GM12878 (cell line): ENCODE measurements at regions not wholly inside any gene's neighbourhood (a gene's known extent, or its start where the extent isn't known, plus 50 kb on each side); places are given as distances from the start of the nearest gene placed in this dataset.

Experiments
- ATAC-seq: fragments of 200-7000 bp; cut with Tn5 transposase; 3 replicates; pipeline ENCODE4 v1.9.1; 2020; ENCODE audit warnings: mild to moderate bottlenecking, moderate library complexity
- BruUV-seq: library from RNA; stranded (reverse); fragments of 400-500 nt; replicated peaks from 2 replicates; lab custom pipeline; 2021; lab: Mats Ljungman, UMichigan
- CTCF ChIA-PET: fragments of 300-600 bp; sonication (Branson Sonifier 250); formaldehyde crosslinking; extraction: SDS; loops from one replicate; lab custom pipeline; 2021; ENCODE audit warnings: inconsistent platforms; lab: Yijun Ruan, JAX
- POLR2A ChIA-PET: fragments of 350-600 bp; formaldehyde crosslinking; extraction: SDS; loops from one replicate; lab custom pipeline; 2021; ENCODE audit warnings: inconsistent platforms; lab: Charles Lee
- RAD21 ChIA-PET: fragments of 300-600 bp; sonication (Branson Sonifier 250); formaldehyde crosslinking; loops from one replicate; lab custom pipeline; 2023; ENCODE audit warnings: antibody characterized with exemption; ENCODE audit not compliant: unreplicated experiment; lab: Charles Lee
- SMC1A ChIA-PET: fragments of 300-600 bp; sonication (Branson Sonifier 250); formaldehyde crosslinking; loops from one replicate; lab custom pipeline; 2023; ENCODE audit not compliant: unreplicated experiment, uncharacterized antibody; lab: Charles Lee
- DNase-seq: peaks from one replicate; pipeline ENCODE4 v3.0.0-alpha.2; 2011; ENCODE audit warnings: low read depth, low spot score
- FAIRE-seq: peaks from 3 replicates; lab custom pipeline; 2011; peaks lifted over from hg19 to GRCh38; lab: Jason Lieb, UNC
- H2AFZ ChIP-seq: 2 replicates; pipeline ENCODE4 v1.6.0; 2011; ENCODE audit warnings: low read depth, low read length, control low read depth; ENCODE audit not compliant: control insufficient read depth
- H3K27ac ChIP-seq: 2 replicates; pipeline ENCODE4 v1.5.1; 2011; ENCODE audit warnings: control low read depth; ENCODE audit not compliant: control insufficient read depth, insufficient read depth
- H3K27me3 ChIP-seq, 2 experiments: replicated peaks in 1 of 2; 2 replicates each; pipeline versions ENCODE4 v1.6.0 to v1.6.1; 2011; ENCODE audit warnings: low read length in 1 of 2; ENCODE audit not compliant: control insufficient read depth in 2 of 2, insufficient read depth in 2 of 2
- H3K36me3 ChIP-seq, 2 experiments: 2 replicates each; pipeline ENCODE4 v1.5.1; 2011; ENCODE audit warnings: low read length in 1 of 2; ENCODE audit not compliant: control insufficient read depth in 2 of 2, insufficient read depth in 2 of 2
- H3K4me1 ChIP-seq: 2 replicates; pipeline ENCODE4 v1.6.1; 2011; ENCODE audit warnings: mild to moderate bottlenecking, low read length, moderate library complexity, mixed read lengths; ENCODE audit not compliant: control insufficient read depth, insufficient read depth
- H3K4me2 ChIP-seq: 2 replicates; pipeline ENCODE4 v1.6.0; 2011; ENCODE audit warnings: control low read depth; ENCODE audit not compliant: control insufficient read depth, insufficient read depth
- H3K4me3 ChIP-seq: fragments of 200-600 bp; sonication (generic); 2 replicates; pipeline ENCODE4 v1.5.1; 2016
- H3K79me2 ChIP-seq: 2 replicates; pipeline ENCODE4 v1.6.0; 2011; ENCODE audit warnings: low read length; ENCODE audit not compliant: control insufficient read depth, insufficient read depth
- H3K9ac ChIP-seq: 2 replicates; pipeline ENCODE4 v1.8.0; 2011; ENCODE audit warnings: low read length, control low read depth, mixed read lengths; ENCODE audit not compliant: control insufficient read depth, insufficient read depth
- H3K9me3 ChIP-seq: replicated peaks from 3 replicates; pipeline ENCODE4 v1.5.1; 2011; ENCODE audit warnings: mild to moderate bottlenecking, low read length; ENCODE audit not compliant: control insufficient read depth, insufficient read depth
- H4K20me1 ChIP-seq: 2 replicates; pipeline ENCODE4 v1.6.0; 2011; ENCODE audit not compliant: control insufficient read depth, insufficient read depth
- CHD2 ChIP-seq: IDR thresholded peaks from 2 replicates; pipeline ENCODE4 v1.6.1; 2011; ENCODE audit warnings: low read depth, low read length, improper control_type of control experiment, borderline replicate concordance
- CREM ChIP-seq: IDR thresholded peaks from 2 replicates; pipeline ENCODE4 v1.6.1; 2014; ENCODE audit warnings: antibody characterized with exemption, low read depth
- FOXK2 ChIP-seq: fragments of 450-650 bp; IDR thresholded peaks from 2 replicates; pipeline ENCODE4 v1.6.1; 2017; ENCODE audit warnings: mild to moderate bottlenecking, moderate library complexity
- MEF2A ChIP-seq: IDR thresholded peaks from 2 replicates; pipeline ENCODE4 v1.6.1; 2011; ENCODE audit warnings: low read depth, mild to moderate bottlenecking, low read length, moderate library complexity; ENCODE audit not compliant: insufficient read depth
- RBBP5 ChIP-seq: fragments of 200-600 bp; sonication (generic); conservative IDR thresholded peaks from 2 replicates; pipeline ENCODE4 v1.6.1; 2016
- TBL1XR1 ChIP-seq: IDR thresholded peaks from 2 replicates; pipeline ENCODE4 v1.6.1; 2012; ENCODE audit warnings: low read depth, low read length, improper control_type of control experiment
- TCF3 ChIP-seq: IDR thresholded peaks from 2 replicates; pipeline ENCODE4 v1.6.1; 2012; ENCODE audit warnings: low read depth, mild to moderate bottlenecking, low read length, borderline replicate concordance; ENCODE audit not compliant: insufficient read depth
- ZNF217 ChIP-seq: fragments of 450-650 bp; IDR thresholded peaks from 2 replicates; pipeline ENCODE4 v1.6.1; 2017; ENCODE audit warnings: antibody characterized with exemption, mild to moderate bottlenecking
- in situ Hi-C: fragments of 300-500 bp; cut with MboI; formaldehyde crosslinking; loops from 9 replicates; pipeline ENCODE4 v1.14.3; 2018; ENCODE audit warnings: mixed read lengths
- intact Hi-C: fragments of 100-400 bp; cut with micrococcal nuclease; formaldehyde crosslinking; loops from one replicate; pipeline ENCODE4 v1.14.2; 2022; ENCODE audit not compliant: unreplicated experiment
- TF ChIP-seq, protein P1 (sequence below): fragments of 450-650 bp; conservative IDR thresholded peaks from 2 replicates; pipeline ENCODE4 v1.6.1; 2017; ENCODE audit warnings: mild to moderate bottlenecking, moderate library complexity
- TF ChIP-seq, protein P2 (sequence below): IDR thresholded peaks from 2 replicates; pipeline ENCODE4 v1.6.1; 2012; ENCODE audit warnings: improper control_type of control experiment, low read depth, low read length; ENCODE audit not compliant: insufficient replicate concordance
- TF ChIP-seq, protein P3 (sequence below): IDR thresholded peaks from 2 replicates; pipeline ENCODE4 v1.6.1; 2012; ENCODE audit warnings: mild to moderate bottlenecking, low read depth, low read length
- TF ChIP-seq, protein P4 (sequence below): IDR thresholded peaks from 2 replicates; pipeline ENCODE4 v1.6.1; 2011; ENCODE audit warnings: low read depth, low read length, improper control_type of control experiment, borderline replicate concordance

DNA sequence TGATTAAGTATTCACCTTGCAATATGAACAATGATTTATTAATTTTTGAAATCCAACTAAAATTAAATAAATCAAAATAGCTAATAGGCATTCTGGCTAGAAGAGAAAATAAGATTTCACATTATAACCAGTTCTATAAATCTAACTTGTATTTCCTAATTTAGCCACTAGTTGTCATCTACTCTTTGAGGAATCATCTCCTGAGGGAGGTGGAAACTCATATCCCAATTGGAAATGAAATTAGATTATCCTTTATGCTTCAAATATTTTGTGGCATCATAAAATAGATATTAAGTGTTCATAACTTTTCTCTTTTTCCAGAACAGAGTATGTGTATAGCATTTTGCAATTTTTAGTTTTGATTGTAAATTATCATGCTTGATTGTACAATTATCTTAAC lies 558.5 kb upstream of the DIAPH2 start:
- no peak for ATAC-seq
- H4K20me1 ChIP-seq, result no peaks in the 10 kb centered on the region
- no peak overlapping the region for H2AFZ ChIP-seq
- TF ChIP-seq, protein P1, sequence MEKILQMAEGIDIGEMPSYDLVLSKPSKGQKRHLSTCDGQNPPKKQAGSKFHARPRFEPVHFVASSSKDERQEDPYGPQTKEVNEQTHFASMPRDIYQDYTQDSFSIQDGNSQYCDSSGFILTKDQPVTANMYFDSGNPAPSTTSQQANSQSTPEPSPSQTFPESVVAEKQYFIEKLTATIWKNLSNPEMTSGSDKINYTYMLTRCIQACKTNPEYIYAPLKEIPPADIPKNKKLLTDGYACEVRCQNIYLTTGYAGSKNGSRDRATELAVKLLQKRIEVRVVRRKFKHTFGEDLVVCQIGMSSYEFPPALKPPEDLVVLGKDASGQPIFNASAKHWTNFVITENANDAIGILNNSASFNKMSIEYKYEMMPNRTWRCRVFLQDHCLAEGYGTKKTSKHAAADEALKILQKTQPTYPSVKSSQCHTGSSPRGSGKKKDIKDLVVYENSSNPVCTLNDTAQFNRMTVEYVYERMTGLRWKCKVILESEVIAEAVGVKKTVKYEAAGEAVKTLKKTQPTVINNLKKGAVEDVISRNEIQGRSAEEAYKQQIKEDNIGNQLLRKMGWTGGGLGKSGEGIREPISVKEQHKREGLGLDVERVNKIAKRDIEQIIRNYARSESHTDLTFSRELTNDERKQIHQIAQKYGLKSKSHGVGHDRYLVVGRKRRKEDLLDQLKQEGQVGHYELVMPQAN, result no peak
- TF ChIP-seq ZNF217 (no peak), RBBP5 (no peak), FOXK2 (no peak), MEF2A (no peak), TBL1XR1 (no peak), TCF3 (no peak), CREM (no peak), CHD2 (no peak)
- TF ChIP-seq, protein P2, sequence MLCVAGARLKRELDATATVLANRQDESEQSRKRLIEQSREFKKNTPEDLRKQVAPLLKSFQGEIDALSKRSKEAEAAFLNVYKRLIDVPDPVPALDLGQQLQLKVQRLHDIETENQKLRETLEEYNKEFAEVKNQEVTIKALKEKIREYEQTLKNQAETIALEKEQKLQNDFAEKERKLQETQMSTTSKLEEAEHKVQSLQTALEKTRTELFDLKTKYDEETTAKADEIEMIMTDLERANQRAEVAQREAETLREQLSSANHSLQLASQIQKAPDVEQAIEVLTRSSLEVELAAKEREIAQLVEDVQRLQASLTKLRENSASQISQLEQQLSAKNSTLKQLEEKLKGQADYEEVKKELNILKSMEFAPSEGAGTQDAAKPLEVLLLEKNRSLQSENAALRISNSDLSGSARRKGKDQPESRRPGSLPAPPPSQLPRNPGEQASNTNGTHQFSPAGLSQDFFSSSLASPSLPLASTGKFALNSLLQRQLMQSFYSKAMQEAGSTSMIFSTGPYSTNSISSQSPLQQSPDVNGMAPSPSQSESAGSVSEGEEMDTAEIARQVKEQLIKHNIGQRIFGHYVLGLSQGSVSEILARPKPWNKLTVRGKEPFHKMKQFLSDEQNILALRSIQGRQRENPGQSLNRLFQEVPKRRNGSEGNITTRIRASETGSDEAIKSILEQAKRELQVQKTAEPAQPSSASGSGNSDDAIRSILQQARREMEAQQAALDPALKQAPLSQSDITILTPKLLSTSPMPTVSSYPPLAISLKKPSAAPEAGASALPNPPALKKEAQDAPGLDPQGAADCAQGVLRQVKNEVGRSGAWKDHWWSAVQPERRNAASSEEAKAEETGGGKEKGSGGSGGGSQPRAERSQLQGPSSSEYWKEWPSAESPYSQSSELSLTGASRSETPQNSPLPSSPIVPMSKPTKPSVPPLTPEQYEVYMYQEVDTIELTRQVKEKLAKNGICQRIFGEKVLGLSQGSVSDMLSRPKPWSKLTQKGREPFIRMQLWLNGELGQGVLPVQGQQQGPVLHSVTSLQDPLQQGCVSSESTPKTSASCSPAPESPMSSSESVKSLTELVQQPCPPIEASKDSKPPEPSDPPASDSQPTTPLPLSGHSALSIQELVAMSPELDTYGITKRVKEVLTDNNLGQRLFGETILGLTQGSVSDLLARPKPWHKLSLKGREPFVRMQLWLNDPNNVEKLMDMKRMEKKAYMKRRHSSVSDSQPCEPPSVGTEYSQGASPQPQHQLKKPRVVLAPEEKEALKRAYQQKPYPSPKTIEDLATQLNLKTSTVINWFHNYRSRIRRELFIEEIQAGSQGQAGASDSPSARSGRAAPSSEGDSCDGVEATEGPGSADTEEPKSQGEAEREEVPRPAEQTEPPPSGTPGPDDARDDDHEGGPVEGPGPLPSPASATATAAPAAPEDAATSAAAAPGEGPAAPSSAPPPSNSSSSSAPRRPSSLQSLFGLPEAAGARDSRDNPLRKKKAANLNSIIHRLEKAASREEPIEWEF, result no peak
- TF ChIP-seq, protein P3, sequence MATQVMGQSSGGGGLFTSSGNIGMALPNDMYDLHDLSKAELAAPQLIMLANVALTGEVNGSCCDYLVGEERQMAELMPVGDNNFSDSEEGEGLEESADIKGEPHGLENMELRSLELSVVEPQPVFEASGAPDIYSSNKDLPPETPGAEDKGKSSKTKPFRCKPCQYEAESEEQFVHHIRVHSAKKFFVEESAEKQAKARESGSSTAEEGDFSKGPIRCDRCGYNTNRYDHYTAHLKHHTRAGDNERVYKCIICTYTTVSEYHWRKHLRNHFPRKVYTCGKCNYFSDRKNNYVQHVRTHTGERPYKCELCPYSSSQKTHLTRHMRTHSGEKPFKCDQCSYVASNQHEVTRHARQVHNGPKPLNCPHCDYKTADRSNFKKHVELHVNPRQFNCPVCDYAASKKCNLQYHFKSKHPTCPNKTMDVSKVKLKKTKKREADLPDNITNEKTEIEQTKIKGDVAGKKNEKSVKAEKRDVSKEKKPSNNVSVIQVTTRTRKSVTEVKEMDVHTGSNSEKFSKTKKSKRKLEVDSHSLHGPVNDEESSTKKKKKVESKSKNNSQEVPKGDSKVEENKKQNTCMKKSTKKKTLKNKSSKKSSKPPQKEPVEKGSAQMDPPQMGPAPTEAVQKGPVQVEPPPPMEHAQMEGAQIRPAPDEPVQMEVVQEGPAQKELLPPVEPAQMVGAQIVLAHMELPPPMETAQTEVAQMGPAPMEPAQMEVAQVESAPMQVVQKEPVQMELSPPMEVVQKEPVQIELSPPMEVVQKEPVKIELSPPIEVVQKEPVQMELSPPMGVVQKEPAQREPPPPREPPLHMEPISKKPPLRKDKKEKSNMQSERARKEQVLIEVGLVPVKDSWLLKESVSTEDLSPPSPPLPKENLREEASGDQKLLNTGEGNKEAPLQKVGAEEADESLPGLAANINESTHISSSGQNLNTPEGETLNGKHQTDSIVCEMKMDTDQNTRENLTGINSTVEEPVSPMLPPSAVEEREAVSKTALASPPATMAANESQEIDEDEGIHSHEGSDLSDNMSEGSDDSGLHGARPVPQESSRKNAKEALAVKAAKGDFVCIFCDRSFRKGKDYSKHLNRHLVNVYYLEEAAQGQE, result no peak
- TF ChIP-seq, protein P4, sequence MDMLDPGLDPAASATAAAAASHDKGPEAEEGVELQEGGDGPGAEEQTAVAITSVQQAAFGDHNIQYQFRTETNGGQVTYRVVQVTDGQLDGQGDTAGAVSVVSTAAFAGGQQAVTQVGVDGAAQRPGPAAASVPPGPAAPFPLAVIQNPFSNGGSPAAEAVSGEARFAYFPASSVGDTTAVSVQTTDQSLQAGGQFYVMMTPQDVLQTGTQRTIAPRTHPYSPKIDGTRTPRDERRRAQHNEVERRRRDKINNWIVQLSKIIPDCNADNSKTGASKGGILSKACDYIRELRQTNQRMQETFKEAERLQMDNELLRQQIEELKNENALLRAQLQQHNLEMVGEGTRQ, result no peak
- no peak overlapping the region for H3K9ac ChIP-seq
- no peak overlapping the region for H3K4me2 ChIP-seq
- no peaks in the 10 kb centered on the region for H3K79me2 ChIP-seq
- no peaks in the 10 kb centered on the region for H3K4me1 ChIP-seq
- POLR2A ChIA-PET, result no interaction called here
- RAD21 ChIA-PET, result no interaction called here
- DNase-seq, result no peak
- H3K27ac ChIP-seq, result no peak overlapping the region
- no peak for FAIRE-seq
- BruUV-seq, result no TSS peak
- SMC1A ChIA-PET, result no interaction called here
- H3K36me3 ChIP-seq, result no peaks in the 10 kb centered on the region
- intact Hi-C loops (no loop called here), in situ Hi-C loops (no loop called here)
- H3K27me3 ChIP-seq, result no peaks in the 10 kb centered on the region
- CTCF ChIA-PET, result no interaction called here
- H3K4me3 ChIP-seq, result no peak overlapping the region
- no peaks in the 10 kb centered on the region for H3K9me3 ChIP-seq
